Transverse colon (tissue), 4 donors: ENCODE measurements at regions not wholly inside any gene's neighbourhood (a gene's known extent, or its start where the extent isn't known, plus 50 kb on each side); places are given as distances from the start of the nearest gene placed in this dataset.

ENCODE experiments used
- CTCF ChIP-seq, 5 experiments: fragments of 200-600 bp in 3 of 5; fragments of 450-650 bp in 2 of 5; sonication (generic) in 3 of 5; IDR thresholded peaks; 1 replicate in 2 of 5; 2 replicates in 3 of 5; pipeline ENCODE4 v1.5.1; 2016 to 2017; ENCODE audit warnings: antibody characterized with exemption in 5 of 5, inconsistent platforms in 3 of 5, mild to moderate bottlenecking in 2 of 5, moderate library complexity in 1 of 5
- EP300 ChIP-seq: sonication (generic); formaldehyde crosslinking; IDR thresholded peaks from one replicate; pipeline ENCODE4 v1.6.1; 2017; ENCODE audit warnings: antibody characterized with exemption, low read depth
- POLR2A ChIP-seq: fragments of 450-650 bp; IDR thresholded peaks from one replicate; pipeline ENCODE4 v1.6.1; 2016; ENCODE audit warnings: antibody characterized with exemption, mild to moderate bottlenecking, moderate library complexity
- POLR2AphosphoS5 ChIP-seq, 3 donors: sonication (generic); formaldehyde crosslinking; IDR thresholded peaks; one replicate each; pipeline ENCODE4 v1.6.1; 2016; ENCODE audit warnings: antibody characterized with exemption in 3 of 3

GRCh38 chr11:90722552-90723190 lies 499.8 kb upstream of the CHORDC1 start:
- no peak for TF ChIP-seq POLR2A
- no peak for TF ChIP-seq CTCF (IDR thresholded peaks at IDR 0.05)
- no peak for TF ChIP-seq POLR2AphosphoS5 (IDR thresholded peaks at IDR 0.05)
- TF ChIP-seq EP300, result no peak
